BJ (cell line): ENCODE measurements at regions not wholly inside any gene's neighbourhood (a gene's known extent, or its start where the extent isn't known, plus 50 kb on each side); places are given as distances from the start of the nearest gene placed in this dataset.

Experiments used
- CTCF ChIA-PET: fragments of 350-600 bp; formaldehyde crosslinking; extraction: SDS; loops from one replicate; lab custom pipeline; 2021; ENCODE audit warnings: antibody characterized with exemption, inconsistent platforms; lab: Yijun Ruan, JAX
- POLR2A ChIA-PET: fragments of 300-600 bp; sonication (Branson Sonifier 250); formaldehyde crosslinking; extraction: SDS; loops from one replicate; lab custom pipeline; 2021; ENCODE audit warnings: antibody characterized with exemption; lab: Charles Lee
- DNase-seq: peaks from one replicate; pipeline ENCODE4 v3.0.0-alpha.2; 2011; ENCODE audit warnings: low read depth
- H3K27me3 ChIP-seq: 2 replicates; pipeline ENCODE4 v1.6.0; 2011; ENCODE audit warnings: low read length; ENCODE audit not compliant: control insufficient read depth, insufficient read depth
- H3K36me3 ChIP-seq: 2 replicates; pipeline ENCODE4 v1.5.1; 2011; ENCODE audit warnings: low read length; ENCODE audit not compliant: control insufficient read depth, insufficient read depth
- H3K4me3 ChIP-seq: 2 replicates; pipeline ENCODE4 v1.5.1; 2011; ENCODE audit warnings: low read depth, mild to moderate bottlenecking, control low read depth, low read length
- CTCF ChIP-seq: IDR thresholded peaks from 2 replicates; pipeline ENCODE4 v1.5.1; 2011; ENCODE audit warnings: low read depth, mild to moderate bottlenecking, control low read depth, inconsistent platforms, low read length, moderate library complexity; ENCODE audit not compliant: insufficient read depth

- POLR2A ChIA-PET: no interaction called here
- no peak overlapping the region for H3K4me3 ChIP-seq
- no peaks in the 10 kb centered on the region for H3K27me3 ChIP-seq
- H3K36me3 ChIP-seq: no peaks in the 10 kb centered on the region
- TF ChIP-seq CTCF: no peak
- CTCF ChIA-PET: interaction anchor here (1.2 kb wide), 1 partner anchor 10 kb away, joined by 3 read pairs; no protein-coding TSS in a partner anchor
- DNase-seq: no peak
These were observed 458.6 kb downstream of the KCNJ3 start for GRCh38 chr2:155157065-155157464.

DNA sequence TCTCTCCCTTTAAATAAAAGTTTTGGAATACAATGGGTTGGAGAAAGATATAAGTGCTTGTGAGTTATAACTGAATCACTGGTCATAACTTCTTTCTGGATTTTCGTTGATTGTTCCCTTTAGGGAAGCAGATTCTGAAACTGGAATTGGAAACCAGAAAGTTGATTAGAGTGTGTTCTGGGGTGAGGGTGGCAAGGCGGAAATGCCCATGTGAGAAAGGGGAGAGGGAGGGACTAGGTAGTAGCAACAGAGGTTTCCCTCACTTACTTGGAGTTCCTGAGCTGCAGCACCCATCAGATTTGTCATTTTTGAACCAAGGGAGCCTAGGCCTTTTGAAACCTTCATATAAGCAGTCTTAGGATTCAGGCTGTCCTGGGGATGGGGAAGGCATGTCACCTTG is 453.4 kb downstream of the KCNJ3 start:
- POLR2A ChIA-PET: no interaction called here
- Histone ChIP-seq H3K36me3 (no peaks in the 10 kb centered on the region), H3K4me3 (no peak overlapping the region), H3K27me3 (no peaks in the 10 kb centered on the region)
- CTCF ChIA-PET: no interaction called here
- TF ChIP-seq CTCF: no peak
- no peak for DNase-seq

DNA sequence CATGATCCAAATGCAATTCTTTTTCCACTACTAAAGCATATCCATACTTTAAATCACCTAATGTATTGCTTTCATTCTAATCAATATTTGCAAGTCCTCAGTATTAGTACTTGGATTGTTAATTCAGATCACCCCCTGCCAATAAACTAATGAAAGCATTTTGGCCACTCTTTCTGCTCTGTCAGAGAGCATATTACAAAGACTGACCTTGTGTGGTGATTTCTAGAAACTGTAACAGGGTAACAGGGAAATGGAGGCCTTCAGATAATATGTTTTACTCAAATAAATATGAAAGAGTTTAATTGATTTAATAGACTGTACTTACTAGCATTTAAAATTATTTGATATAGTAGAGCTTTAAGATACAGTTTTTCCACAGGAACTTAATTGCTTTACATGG is 453.0 kb downstream of the KCNJ3 start:
- CTCF ChIA-PET: no interaction called here
- no peaks in the 10 kb centered on the region for H3K36me3 ChIP-seq
- POLR2A ChIA-PET: no interaction called here
- no peak overlapping the region for H3K4me3 ChIP-seq
- no peak for DNase-seq
- H3K27me3 ChIP-seq: no peaks in the 10 kb centered on the region
- TF ChIP-seq CTCF: no peak

- CTCF ChIA-PET: no interaction called here
- Histone ChIP-seq H3K27me3 (no peaks in the 10 kb centered on the region), H3K36me3 (no peaks in the 10 kb centered on the region), H3K4me3 (no peak overlapping the region)
- POLR2A ChIA-PET: no interaction called here
- no peak for TF ChIP-seq CTCF
- no peak for DNase-seq
These were observed 447.3 kb downstream of the KCNJ3 start for GRCh38 chr2:155145758-155146229.

- Histone ChIP-seq H3K27me3 (no peaks in the 10 kb centered on the region), H3K4me3 (no peak overlapping the region), H3K36me3 (no peaks in the 10 kb centered on the region)
- ChIA-PET POLR2A (no interaction called here), CTCF (no interaction called here)
- no peak for DNase-seq
- TF ChIP-seq CTCF: no peak
These were observed 442.9 kb downstream of the KCNJ3 start for GRCh38 chr2:155141418-155141817.
